ENCODE measurements at regions not wholly inside any gene's neighbourhood (a gene's known extent, or its start where the extent isn't known, plus 50 kb on each side); places are given as distances from the start of the nearest gene placed in this dataset.

- H3K27ac ChIP-seq, result no peak overlapping the region
- in situ Hi-C loops (cut with HindIII; ENCODE audit: low pct_ligation_motif_present, low sequenced_read_pairs), result no loop called here
Measured at GRCh38 chr2:217195016-217195415, 335.2 kb upstream of the TNP1 start.

GRCh38 chr2:217193431-217194340 is 333.8 kb upstream of the TNP1 start:
- in situ Hi-C loops (cut with HindIII; ENCODE audit: low pct_ligation_motif_present, low sequenced_read_pairs), result no loop called here
- no peaks in the 10 kb centered on the region for H3K36me3 ChIP-seq (replicated peaks)
- no peak for DNase-seq
- H3K27me3 ChIP-seq (replicated peaks), result no peaks in the 10 kb centered on the region
- no peak overlapping the region for H3K4me3 ChIP-seq (ENCODE audit: low read depth, low read length)
- no peak overlapping the region for H3K27ac ChIP-seq
- TF ChIP-seq CTCF (IDR thresholded peaks at IDR 0.05; ENCODE audit: low read depth, low read length, missing control alignments), result no peak

More at GRCh38 chr2:217195016-217195415, 335.2 kb upstream of the TNP1 start:
- Histone ChIP-seq H3K4me3 (ENCODE audit: low read depth, low read length) (no peak overlapping the region), H3K27me3 (replicated peaks) (no peaks in the 10 kb centered on the region), H3K36me3 (replicated peaks) (no peaks in the 10 kb centered on the region)
- no peak for DNase-seq
- TF ChIP-seq CTCF (IDR thresholded peaks at IDR 0.05; ENCODE audit: low read depth, low read length, missing control alignments), result no peak

GRCh38 chr2:217192366-217192765 is 332.5 kb upstream of the TNP1 start:
- no peak for DNase-seq
- H3K27me3 ChIP-seq (replicated peaks), result no peaks in the 10 kb centered on the region
- H3K4me3 ChIP-seq (ENCODE audit: low read depth, low read length), result no peak overlapping the region
- no peaks in the 10 kb centered on the region for H3K36me3 ChIP-seq (replicated peaks)
- in situ Hi-C loops (cut with HindIII; ENCODE audit: low pct_ligation_motif_present, low sequenced_read_pairs), result no loop called here
- TF ChIP-seq CTCF (IDR thresholded peaks at IDR 0.05; ENCODE audit: low read depth, low read length, missing control alignments), result no peak
- no peak overlapping the region for H3K27ac ChIP-seq

GRCh38 chr2:217189747-217190146 is 329.9 kb upstream of the TNP1 start:
- Histone ChIP-seq H3K36me3 (replicated peaks) (no peaks in the 10 kb centered on the region), H3K27ac (no peak overlapping the region), H3K27me3 (replicated peaks) (no peaks in the 10 kb centered on the region), H3K4me3 (ENCODE audit: low read depth, low read length) (no peak overlapping the region)
- TF ChIP-seq CTCF (IDR thresholded peaks at IDR 0.05; ENCODE audit: low read depth, low read length, missing control alignments), result no peak
- in situ Hi-C loops (cut with HindIII; ENCODE audit: low pct_ligation_motif_present, low sequenced_read_pairs), result no loop called here
- DNase-seq, result no peak

GRCh38 chr2:217189131-217189530 is 329.3 kb upstream of the TNP1 start:
- Histone ChIP-seq H3K27ac (no peak overlapping the region), H3K27me3 (replicated peaks) (no peaks in the 10 kb centered on the region), H3K4me3 (ENCODE audit: low read depth, low read length) (no peak overlapping the region), H3K36me3 (replicated peaks) (no peaks in the 10 kb centered on the region)
- no peak for TF ChIP-seq CTCF (IDR thresholded peaks at IDR 0.05; ENCODE audit: low read depth, low read length, missing control alignments)
- in situ Hi-C loops (cut with HindIII; ENCODE audit: low pct_ligation_motif_present, low sequenced_read_pairs), result no loop called here
- DNase-seq, result no peak

Measured in brain microvascular endothelial cell (primary cell).